Testis (tissue), 2 donors: ENCODE measurements at regions not wholly inside any gene's neighbourhood (a gene's known extent, or its start where the extent isn't known, plus 50 kb on each side); places are given as distances from the start of the nearest gene placed in this dataset.

ENCODE experiments used
- DNase-seq: peaks from one replicate; pipeline ENCODE4 v3.0.0-alpha.2; 2019
- H3K27ac ChIP-seq, 2 donors: fragments of 200-600 bp; sonication (generic); one replicate each; pipeline ENCODE4 v1.5.1; 2019
- H3K27me3 ChIP-seq: fragments of 200-600 bp; sonication (generic); one replicate; pipeline ENCODE4 v1.5.1; 2019
- H3K36me3 ChIP-seq: fragments of 200-600 bp; sonication (generic); one replicate; pipeline ENCODE4 v1.5.1; 2017; ENCODE audit warnings: low read depth; ENCODE audit errors: missing control alignments
- H3K4me1 ChIP-seq: fragments of 200-600 bp; sonication (generic); one replicate; pipeline ENCODE4 v1.5.1; 2019
- H3K4me3 ChIP-seq, 2 donors: fragments of 200-600 bp; sonication (generic); one replicate each; pipeline ENCODE4 v1.5.1; 2017 to 2019
- H3K9me3 ChIP-seq: fragments of 200-600 bp; sonication (generic); one replicate; pipeline ENCODE4 v1.5.1; 2017
- CTCF ChIP-seq, 3 experiments: fragments of 450-650 bp in 2 of 3; fragments of 200-600 bp in 1 of 3; sonication (generic) in 1 of 3; IDR thresholded peaks; one replicate each; pipeline ENCODE4 v1.5.1; 2016 to 2019; ENCODE audit warnings: antibody characterized with exemption in 3 of 3, mild to moderate bottlenecking in 2 of 3, moderate library complexity in 1 of 3
- POLR2A ChIP-seq: fragments of 450-650 bp; IDR thresholded peaks from one replicate; pipeline ENCODE4 v1.6.1; 2017; ENCODE audit warnings: antibody characterized with exemption, mild to moderate bottlenecking, moderate library complexity
- WGBS, 2 donors: methylation state at CpG; one replicate each; pipeline ENCODE4 v1.1.5; 2018; 5-methylcytosine and 5-hydroxymethylcytosine counted together
- intact Hi-C: fragments of 100-400 bp; cut with DNase I; formaldehyde crosslinking; loops from one replicate; pipeline ENCODE4 v1.15.1; 2023; ENCODE audit warnings: low total_unique reads

- no peak overlapping the region for H3K4me3 ChIP-seq
- DNase-seq: no peak
- H3K36me3 ChIP-seq: no peaks in the 10 kb centered on the region
- no peak overlapping the region for H3K27ac ChIP-seq
- no peaks in the 10 kb centered on the region for H3K4me1 ChIP-seq
- no peak for TF ChIP-seq CTCF (IDR thresholded peaks at IDR 0.05)
- TF ChIP-seq POLR2A: no peak
- H3K9me3 ChIP-seq: no peaks in the 10 kb centered on the region
- no peaks in the 10 kb centered on the region for H3K27me3 ChIP-seq
- 89 to 90% methylated on average over 9 of the region's 9 CpGs for WGBS, 2 donors
- intact Hi-C loops: no loop called here
Measured at GRCh38 chr12:60173224-60174170, 577.7 kb downstream of the SLC16A7 start.

GRCh38 chr12:60174476-60174875, 578.6 kb downstream of the SLC16A7 start:
- intact Hi-C loops: no loop called here
- Histone ChIP-seq H3K9me3 (no peaks in the 10 kb centered on the region), H3K27me3 (no peaks in the 10 kb centered on the region), H3K36me3 (no peaks in the 10 kb centered on the region), H3K4me1 (no peaks in the 10 kb centered on the region), H3K27ac (no peak overlapping the region), H3K4me3 (no peak overlapping the region)
- TF ChIP-seq POLR2A (no peak), CTCF (IDR thresholded peaks at IDR 0.05) (no peak)
- DNase-seq: no peak

- Histone ChIP-seq H3K4me1 (no peaks in the 10 kb centered on the region), H3K4me3 (no peak overlapping the region), H3K9me3 (no peaks in the 10 kb centered on the region), H3K36me3 (no peaks in the 10 kb centered on the region), H3K27ac (no peak overlapping the region), H3K27me3 (no peaks in the 10 kb centered on the region)
- TF ChIP-seq POLR2A (no peak), CTCF (IDR thresholded peaks at IDR 0.05) (no peak)
- WGBS, 2 donors: 0 to 4% methylated on average over 1 of the region's 1 CpG
- DNase-seq: no peak
- intact Hi-C loops: no loop called here
Measured at GRCh38 chr12:60174941-60175340, 579.1 kb downstream of the SLC16A7 start.

- H3K4me1 ChIP-seq: no peaks in the 10 kb centered on the region
- TF ChIP-seq POLR2A (no peak), CTCF (IDR thresholded peaks at IDR 0.05) (no peak)
- no peak overlapping the region for H3K27ac ChIP-seq
- WGBS, 2 donors: 81 to 82% methylated on average over 6 of the region's 6 CpGs
- intact Hi-C loops: no loop called here
- no peak overlapping the region for H3K4me3 ChIP-seq
- DNase-seq: no peak
- H3K27me3 ChIP-seq: no peaks in the 10 kb centered on the region
- no peaks in the 10 kb centered on the region for H3K9me3 ChIP-seq
- no peaks in the 10 kb centered on the region for H3K36me3 ChIP-seq
Measured at GRCh38 chr12:60176891-60177290, 581.1 kb downstream of the SLC16A7 start.

GRCh38 chr12:60180298-60180697, 584.5 kb downstream of the SLC16A7 start:
- H3K4me1 ChIP-seq: no peaks in the 10 kb centered on the region
- no peaks in the 10 kb centered on the region for H3K9me3 ChIP-seq
- H3K4me3 ChIP-seq: no peak overlapping the region
- WGBS, 2 donors: 86 to 100% methylated on average over 2 of the region's 2 CpGs
- intact Hi-C loops: no loop called here
- H3K27ac ChIP-seq: no peak overlapping the region
- no peaks in the 10 kb centered on the region for H3K27me3 ChIP-seq
- no peaks in the 10 kb centered on the region for H3K36me3 ChIP-seq
- no peak for TF ChIP-seq POLR2A
- TF ChIP-seq CTCF (IDR thresholded peaks at IDR 0.05): no peak
- DNase-seq: no peak
